GM18867 (cell line): ENCODE measurements at regions not wholly inside any gene's neighbourhood (a gene's known extent, or its start where the extent isn't known, plus 50 kb on each side); places are given as distances from the start of the nearest gene placed in this dataset.

Experiments used
- ATAC-seq: cut with Tn5 transposase; IDR thresholded peaks from one replicate; pipeline ENCODE4 v1.9.1; 2021; ENCODE audit warnings: mild to moderate bottlenecking, moderate library complexity; ENCODE audit not compliant: unreplicated experiment

- ATAC-seq = no peak
Observed at GRCh38 chr1:112312879-112313278, 83.1 kb upstream of the CTTNBP2NL start.

- no peak for ATAC-seq
Observed at GRCh38 chr1:112316254-112316913, 79.6 kb upstream of the CTTNBP2NL start.

DNA sequence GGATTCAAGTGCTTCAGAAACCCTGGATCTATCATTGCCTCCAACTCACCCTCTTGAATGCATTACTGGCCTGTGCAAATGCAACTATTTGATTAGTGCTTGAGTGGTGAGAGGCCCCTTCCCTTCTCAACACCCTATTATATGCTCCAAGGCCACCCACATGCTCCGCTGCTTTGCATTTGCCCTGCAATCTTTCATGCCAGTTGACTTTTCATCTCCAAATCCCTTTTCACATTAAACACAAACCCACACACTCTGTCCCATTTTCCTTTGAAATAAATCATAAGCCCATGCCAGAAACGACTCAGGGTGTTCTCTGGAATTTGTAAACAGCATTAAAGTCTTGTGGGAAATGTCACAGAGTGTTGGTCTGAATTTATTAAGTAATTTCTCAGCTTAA is 78.9 kb upstream of the CTTNBP2NL start:
- ATAC-seq = no peak

DNA sequence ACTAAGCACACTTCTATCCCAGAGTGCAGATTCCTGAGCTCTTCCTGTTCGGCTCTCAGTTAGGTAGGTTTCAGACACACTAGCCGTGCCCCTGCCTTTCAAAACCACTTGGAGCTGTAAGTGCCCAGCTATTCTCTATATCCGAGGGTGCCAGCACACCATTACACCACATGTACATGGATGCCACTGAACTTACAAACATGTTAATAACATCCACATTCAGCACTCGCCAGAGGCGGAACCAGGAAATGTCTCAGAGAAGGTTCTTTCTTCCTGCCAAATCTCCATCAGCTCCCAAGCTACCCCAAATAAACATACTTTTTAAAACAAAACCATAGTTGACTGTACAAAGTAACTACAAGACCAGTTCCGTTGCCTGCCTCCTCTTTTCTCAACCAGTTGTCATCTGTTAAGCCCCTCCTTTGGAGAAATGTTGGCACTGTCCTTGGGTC is 78.4 kb upstream of the CTTNBP2NL start:
- no peak for ATAC-seq

DNA sequence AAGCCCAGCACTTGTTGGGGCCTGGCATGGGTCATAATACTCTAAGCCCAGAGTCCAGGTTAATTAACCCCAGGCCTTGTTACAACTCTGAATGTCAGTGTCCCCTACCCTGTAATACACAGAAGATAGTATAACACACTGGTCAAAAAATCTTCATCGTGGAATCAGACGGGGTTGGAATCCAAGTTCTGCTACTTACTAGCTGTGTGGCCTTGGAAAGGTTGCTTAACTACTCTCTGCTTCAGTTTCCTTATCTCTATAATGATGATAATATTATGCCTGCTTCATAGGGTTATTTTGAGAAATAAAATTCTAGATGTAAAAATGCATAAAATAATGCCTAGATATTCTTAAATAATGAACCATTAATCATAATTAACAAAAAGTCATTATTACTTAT is 77.8 kb upstream of the CTTNBP2NL start:
- no peak for ATAC-seq

DNA sequence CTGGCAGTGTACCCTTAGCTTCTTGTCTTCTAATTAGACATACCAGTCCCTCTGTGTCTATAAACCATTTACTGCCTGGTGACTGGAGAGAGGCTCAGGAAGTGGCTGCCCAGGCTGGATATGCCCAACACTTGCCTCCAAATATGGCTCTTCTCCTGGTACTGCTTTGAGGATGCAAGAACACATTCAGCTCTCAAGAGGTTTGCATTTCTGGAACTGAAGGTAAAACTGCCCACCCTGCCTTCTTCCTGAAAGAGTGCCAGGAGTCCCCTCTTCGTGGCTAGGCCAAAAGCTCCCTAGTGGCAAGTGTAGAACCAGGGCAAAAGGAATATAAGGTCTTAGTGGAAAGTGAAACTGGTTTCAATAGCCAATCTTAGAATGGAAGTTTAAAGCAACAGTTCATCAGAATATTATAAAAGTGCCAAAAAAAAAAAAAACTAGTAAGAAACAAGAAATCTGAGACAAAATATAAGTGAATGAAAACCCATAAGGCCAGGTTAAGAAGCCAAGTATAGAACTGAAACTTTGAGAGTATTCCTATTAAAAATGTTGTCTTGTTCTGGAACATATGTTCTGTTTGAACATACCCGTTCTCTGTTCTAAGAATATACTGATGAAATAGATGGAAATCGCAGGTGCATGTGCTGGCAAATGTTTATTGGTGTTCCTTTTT is 77.2 kb upstream of the CTTNBP2NL start:
- no peak for ATAC-seq

DNA sequence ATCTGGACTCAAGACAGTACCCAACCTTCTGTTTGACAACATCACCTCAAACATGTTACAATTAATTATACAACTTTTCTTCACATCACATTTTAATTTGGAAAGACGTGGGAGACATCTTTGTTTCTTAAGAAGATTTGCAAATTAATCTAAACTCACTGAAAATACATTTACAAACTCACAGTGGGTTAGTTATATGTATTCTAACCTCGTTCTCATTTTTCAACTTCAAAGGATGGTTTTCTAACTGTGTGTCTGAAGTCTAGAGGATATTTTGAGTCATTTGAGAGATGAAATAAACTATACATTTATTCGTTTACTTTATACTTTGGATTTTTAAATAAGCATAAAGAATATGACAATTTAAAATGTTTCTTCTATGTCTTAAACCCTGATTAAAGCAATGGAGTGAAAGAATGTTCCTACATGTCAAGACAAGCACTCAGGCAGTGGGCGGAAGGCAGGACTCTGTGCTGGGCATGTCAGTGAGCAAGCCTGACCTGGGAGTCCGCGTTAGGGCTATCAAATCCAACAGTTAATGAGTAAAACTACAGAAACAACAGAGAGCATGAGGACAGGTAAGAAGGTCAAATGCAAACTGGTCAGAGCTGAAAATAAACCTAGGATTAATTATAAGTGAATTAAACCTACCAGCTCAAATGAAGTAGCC is 76.5 kb upstream of the CTTNBP2NL start:
- no peak for ATAC-seq

DNA sequence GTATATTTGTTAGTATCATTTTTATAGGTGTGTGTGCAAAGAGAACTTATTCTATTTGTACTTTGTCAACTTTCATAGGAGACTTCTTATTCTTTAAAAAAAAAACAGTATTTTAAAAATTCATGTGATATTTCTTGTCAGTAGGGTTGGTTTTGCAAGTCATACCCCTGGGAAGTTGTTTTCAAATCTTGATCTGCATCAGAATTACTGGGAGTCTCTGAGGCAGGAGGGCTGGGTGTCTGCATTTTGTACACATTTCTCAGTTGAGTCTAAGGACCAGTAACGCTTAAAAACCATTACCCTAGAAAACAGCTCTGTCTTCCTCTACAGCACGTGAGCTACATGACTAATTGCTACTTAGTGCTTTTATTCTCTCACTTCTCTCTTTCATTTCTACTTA is 76.0 kb upstream of the CTTNBP2NL start:
- ATAC-seq = no peak

- no peak for ATAC-seq
Observed at GRCh38 chr1:112322018-112322417, 74.0 kb upstream of the CTTNBP2NL start.

- no peak for ATAC-seq
Observed at GRCh38 chr1:112322983-112323678, 72.9 kb upstream of the CTTNBP2NL start.

DNA sequence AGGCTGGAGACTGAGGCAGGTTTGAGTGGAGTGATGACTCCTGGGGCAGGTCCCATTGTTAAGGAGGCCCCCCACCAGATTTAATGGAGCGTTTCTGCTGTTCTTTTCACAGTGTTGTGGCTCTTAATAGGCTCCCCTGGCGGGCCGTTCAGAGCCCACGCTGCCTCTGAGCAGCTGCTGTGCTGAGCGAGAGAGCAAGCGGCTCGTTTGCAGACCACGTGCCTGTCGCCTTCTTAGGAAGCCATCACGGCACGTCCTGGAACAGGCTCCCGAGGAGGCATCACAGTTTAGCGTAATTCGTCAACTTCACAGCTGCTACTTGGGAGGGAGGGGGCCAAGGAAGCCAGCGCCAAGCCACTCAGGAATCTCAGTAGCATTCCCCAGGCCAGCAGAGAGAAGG is 70.5 kb upstream of the CTTNBP2NL start:
- ATAC-seq = no peak

DNA sequence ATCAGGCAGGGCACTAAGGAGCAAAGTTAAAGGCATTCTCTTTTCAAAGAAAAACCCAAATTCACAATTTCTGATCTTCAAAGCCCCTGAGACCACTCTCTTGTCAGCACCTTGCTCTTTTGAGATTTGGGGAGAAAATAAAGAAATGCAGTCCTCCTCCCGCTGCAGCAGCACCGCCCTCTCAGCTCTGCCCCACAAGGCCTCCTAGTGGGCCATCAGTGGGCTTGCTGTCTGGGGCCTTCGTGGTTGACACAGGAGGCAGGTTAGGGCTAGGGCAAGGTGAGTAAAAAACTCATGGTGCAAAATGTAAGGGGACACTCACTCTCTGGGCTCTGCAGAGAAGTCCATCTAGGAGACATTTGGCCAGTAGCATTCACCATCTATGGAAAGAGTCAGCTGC is 67.4 kb upstream of the CTTNBP2NL start:
- no peak for ATAC-seq

DNA sequence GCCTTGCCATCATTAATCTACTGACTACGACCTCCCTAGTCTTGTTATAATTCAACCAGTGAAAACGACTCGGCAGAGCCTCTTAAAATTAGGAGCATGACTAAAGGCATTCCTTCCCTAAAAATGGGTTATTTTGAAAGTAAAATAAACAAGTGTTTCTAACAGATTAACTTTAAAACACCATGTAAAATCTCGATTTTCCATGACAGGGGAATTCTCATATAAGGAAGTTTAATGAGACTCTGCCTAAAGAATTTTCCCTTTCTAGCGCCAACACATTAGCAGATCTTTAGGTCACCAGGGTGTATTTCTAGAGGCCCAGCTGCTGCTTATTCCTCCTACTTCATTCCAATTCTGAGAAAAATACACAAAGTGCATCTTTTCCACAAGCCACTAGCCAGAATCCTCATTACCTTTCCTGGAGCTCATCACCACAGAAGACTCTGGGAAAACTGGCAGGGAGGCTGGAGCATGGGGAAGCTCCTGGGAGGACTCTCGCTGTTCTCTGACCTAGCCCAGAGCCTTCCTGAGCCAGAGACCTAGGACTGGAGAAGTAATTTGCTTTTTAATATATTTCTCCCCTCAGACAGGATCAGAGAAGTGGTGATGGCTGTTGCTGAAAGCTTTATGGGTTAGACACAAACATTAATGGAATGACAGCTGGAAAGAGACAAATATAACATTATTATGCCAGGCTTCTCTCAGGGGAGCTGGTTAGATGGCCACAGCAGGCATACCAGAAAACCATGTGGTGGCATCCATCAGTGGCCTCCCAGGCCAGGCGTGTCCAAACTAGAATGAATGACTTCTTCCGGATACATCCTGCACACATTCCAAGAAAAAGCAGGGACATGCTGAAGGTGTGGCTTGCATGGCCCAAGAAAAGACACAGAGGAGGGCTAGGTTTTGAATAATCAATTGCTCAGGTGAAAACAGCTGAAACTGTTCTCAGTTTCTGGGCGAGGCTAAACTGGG is 63.6 kb upstream of the CTTNBP2NL start:
- no peak for ATAC-seq

DNA sequence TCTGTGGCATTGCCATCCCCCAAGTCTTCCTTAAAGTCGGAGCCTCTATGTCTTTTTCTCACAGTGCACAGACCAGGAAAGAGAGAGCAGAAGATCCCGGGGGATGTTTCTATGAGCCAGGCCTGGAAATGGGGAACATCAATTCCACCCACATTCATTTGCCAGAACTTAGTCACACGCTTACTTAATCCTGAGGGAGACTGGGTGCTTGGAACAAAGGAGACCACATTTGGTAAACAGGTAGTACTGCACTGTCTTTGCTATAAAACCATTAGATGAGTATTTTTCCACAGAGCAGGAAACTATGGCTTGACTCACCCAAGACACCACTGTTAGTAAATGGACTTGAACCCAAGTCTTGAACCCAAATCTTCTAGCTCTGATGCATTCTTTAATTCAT is 60.7 kb upstream of the CTTNBP2NL start:
- ATAC-seq = no peak

DNA sequence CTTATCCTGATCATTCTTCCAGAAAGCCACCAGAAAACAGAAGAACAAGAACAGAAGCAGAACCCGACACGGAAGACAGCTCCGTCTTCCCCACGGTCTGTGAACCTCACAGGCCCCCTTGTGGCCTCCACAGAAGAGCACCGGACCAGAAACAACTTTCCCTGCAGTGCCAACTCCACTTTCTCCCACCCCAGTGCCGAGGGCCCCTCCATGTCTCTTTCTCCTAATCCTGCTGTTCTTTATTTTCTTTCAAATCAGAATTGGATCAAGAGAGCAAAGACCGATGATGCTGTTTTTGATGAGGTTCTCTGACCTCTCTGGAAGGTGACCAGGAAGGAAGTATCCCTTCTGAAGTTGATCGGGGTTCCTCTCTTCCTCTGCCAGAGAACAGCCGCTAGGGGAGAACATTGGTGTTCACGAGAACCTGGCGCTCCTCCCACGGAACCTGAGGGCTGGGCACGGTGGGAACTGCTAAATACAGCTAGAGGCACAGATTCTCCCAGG is 58.9 kb upstream of the CTTNBP2NL start:
- peak; percentile 61 for ATAC-seq

- ATAC-seq = no peak
Observed at GRCh38 chr1:112341986-112342385, 54.0 kb upstream of the CTTNBP2NL start.

DNA sequence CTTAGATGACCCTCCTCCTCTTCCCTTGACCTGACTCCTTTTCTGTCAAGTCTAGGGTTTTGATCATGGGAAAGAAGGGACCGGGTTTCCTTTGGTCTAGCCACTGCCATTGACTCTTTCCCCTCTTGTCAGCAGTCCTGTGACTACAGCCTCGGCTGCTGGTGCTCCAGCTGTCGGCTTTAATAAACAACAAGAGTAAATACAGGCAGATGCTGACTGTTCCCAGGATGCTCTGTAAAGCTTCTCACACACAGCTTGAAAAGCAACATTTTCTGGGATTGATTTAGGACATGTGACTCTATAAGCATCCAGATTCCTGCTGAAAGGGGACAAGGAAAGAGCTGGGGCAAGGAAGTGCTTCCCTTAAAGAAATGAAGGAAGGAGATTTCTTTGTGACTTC is 53.5 kb upstream of the CTTNBP2NL start:
- no peak for ATAC-seq

- ATAC-seq = no peak
Observed at GRCh38 chr1:112344754-112345423, 51.1 kb upstream of the CTTNBP2NL start.
